ENCODE measurements at regions not wholly inside any gene's neighbourhood (a gene's known extent, or its start where the extent isn't known, plus 50 kb on each side); places are given as distances from the start of the nearest gene placed in this dataset.

DNA sequence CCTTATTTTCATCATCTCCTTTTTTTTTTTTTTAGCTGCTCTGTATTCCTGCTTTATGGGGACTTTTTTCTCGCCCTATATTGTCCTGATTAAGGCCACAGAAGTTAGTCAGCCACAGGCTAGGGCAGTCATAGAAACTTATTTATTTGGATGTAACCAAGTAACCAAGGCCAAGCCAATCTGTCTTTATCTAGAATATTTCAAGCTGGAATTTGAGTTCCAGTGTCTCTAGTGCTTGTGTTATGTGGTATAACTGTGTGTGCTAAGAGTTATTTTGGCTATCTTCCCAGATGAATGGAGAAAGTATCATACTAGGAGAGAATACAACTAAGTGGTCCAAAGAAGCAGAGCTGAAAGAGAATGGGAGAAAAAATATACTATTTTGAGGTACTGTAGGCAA is 751.5 kb downstream of the CBLN4 start:
- H2AFZ ChIP-seq: no peak overlapping the region
- no peaks in the 10 kb centered on the region for H4K20me1 ChIP-seq (ENCODE audit: insufficient read depth, poor library complexity, severe bottlenecking)
- H3K4me1 ChIP-seq (ENCODE audit: insufficient read depth): peaks cover 5% of the 10 kb centered on the region
- TF ChIP-seq EZH2phosphoT487 (IDR thresholded peaks at IDR 0.05; ENCODE audit: low read depth, severe bottlenecking, unreplicated experiment): no peak
- TF ChIP-seq EZH2 (IDR thresholded peaks at IDR 0.05; ENCODE audit: borderline replicate concordance): no peak
- TF ChIP-seq, protein P1, sequence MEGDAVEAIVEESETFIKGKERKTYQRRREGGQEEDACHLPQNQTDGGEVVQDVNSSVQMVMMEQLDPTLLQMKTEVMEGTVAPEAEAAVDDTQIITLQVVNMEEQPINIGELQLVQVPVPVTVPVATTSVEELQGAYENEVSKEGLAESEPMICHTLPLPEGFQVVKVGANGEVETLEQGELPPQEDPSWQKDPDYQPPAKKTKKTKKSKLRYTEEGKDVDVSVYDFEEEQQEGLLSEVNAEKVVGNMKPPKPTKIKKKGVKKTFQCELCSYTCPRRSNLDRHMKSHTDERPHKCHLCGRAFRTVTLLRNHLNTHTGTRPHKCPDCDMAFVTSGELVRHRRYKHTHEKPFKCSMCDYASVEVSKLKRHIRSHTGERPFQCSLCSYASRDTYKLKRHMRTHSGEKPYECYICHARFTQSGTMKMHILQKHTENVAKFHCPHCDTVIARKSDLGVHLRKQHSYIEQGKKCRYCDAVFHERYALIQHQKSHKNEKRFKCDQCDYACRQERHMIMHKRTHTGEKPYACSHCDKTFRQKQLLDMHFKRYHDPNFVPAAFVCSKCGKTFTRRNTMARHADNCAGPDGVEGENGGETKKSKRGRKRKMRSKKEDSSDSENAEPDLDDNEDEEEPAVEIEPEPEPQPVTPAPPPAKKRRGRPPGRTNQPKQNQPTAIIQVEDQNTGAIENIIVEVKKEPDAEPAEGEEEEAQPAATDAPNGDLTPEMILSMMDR (IDR thresholded peaks at IDR 0.05; ENCODE audit: poor library complexity): no peak
- H3K27ac ChIP-seq: no peak overlapping the region
- no peaks in the 10 kb centered on the region for H3K36me3 ChIP-seq (replicated peaks; ENCODE audit: insufficient read depth, low read depth)
- peak; percentile 30 for DNase-seq (ENCODE audit: low spot score)
- no peaks in the 10 kb centered on the region for H3K9me3 ChIP-seq (ENCODE audit: low read depth)
- H3K4me2 ChIP-seq: no peak overlapping the region
- H3K4me3 ChIP-seq: no peak overlapping the region
- no peaks in the 10 kb centered on the region for H3K27me3 ChIP-seq
- no peaks in the 10 kb centered on the region for H3K79me2 ChIP-seq
- no peaks in the 10 kb centered on the region for H3K9me2 ChIP-seq (replicated peaks; ENCODE audit: insufficient read depth)
- 65% methylated on average over 1 of the region's 1 CpG for WGBS (ENCODE audit: low lambda C conversion rate, missing lambda C conversion rate)

DNA sequence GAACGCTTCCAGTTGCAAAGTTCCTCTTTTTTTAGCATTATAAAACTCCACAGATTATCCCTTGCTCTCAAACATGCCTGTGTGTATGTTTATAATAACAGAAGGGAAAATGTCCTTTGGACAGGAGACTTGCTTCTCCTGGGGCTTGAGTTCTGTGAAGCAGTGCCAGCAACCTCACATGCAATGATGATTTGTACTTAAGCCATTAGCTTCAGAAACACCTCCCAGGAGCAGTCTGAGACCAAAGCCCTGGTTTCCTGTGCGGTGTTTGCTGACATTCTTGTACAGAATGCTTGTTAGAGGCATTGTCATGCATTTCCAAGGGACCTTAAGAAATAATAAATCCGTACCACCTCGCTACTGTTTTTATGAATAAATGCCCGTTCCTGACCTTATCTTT is 752.8 kb downstream of the CBLN4 start:
- no peaks in the 10 kb centered on the region for H3K9me3 ChIP-seq (ENCODE audit: low read depth)
- H3K36me3 ChIP-seq (replicated peaks; ENCODE audit: insufficient read depth, low read depth): no peaks in the 10 kb centered on the region
- WGBS (ENCODE audit: low lambda C conversion rate, missing lambda C conversion rate): 64% methylated on average over 5 of the region's 5 CpGs
- H3K27ac ChIP-seq: peak overlapping the region; percentile 14
- no peaks in the 10 kb centered on the region for H4K20me1 ChIP-seq (ENCODE audit: insufficient read depth, poor library complexity, severe bottlenecking)
- no peaks in the 10 kb centered on the region for H3K79me2 ChIP-seq
- H3K4me1 ChIP-seq (ENCODE audit: insufficient read depth): peaks cover 5% of the 10 kb centered on the region
- DNase-seq (ENCODE audit: low spot score): no peak
- no peak overlapping the region for H2AFZ ChIP-seq
- H3K4me3 ChIP-seq: no peak overlapping the region
- H3K4me2 ChIP-seq: peak overlapping the region; percentile 25
- H3K27me3 ChIP-seq: no peaks in the 10 kb centered on the region
- TF ChIP-seq EZH2phosphoT487 (IDR thresholded peaks at IDR 0.05; ENCODE audit: low read depth, severe bottlenecking, unreplicated experiment) (no peak), EZH2 (IDR thresholded peaks at IDR 0.05; ENCODE audit: borderline replicate concordance) (no peak)
- TF ChIP-seq, protein P1 (IDR thresholded peaks at IDR 0.05; ENCODE audit: poor library complexity): no peak
- no peaks in the 10 kb centered on the region for H3K9me2 ChIP-seq (replicated peaks; ENCODE audit: insufficient read depth)

DNA sequence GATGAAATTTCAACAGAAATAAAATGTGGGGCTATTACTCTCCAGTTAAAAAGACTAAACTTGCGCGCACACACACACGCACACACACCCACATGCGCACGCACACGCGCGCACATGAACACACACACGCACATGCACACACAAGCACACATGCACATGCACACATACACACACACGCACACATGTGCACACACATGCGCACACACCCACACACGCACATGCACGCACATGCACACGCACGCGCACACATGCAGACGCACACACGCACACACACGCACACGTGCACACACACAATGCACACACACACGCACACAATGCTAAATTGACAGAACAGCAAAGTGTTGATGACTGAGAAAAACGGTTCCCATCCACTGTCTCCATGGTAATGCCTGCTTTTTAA is 754.1 kb downstream of the CBLN4 start:
- H3K36me3 ChIP-seq (replicated peaks; ENCODE audit: insufficient read depth, low read depth): no peaks in the 10 kb centered on the region
- H3K4me3 ChIP-seq: no peak overlapping the region
- H4K20me1 ChIP-seq (ENCODE audit: insufficient read depth, poor library complexity, severe bottlenecking): no peaks in the 10 kb centered on the region
- no peaks in the 10 kb centered on the region for H3K27me3 ChIP-seq
- no peak overlapping the region for H3K4me2 ChIP-seq
- H3K4me1 ChIP-seq (ENCODE audit: insufficient read depth): peaks cover 5% of the 10 kb centered on the region
- no peaks in the 10 kb centered on the region for H3K79me2 ChIP-seq
- no peak overlapping the region for H3K27ac ChIP-seq
- no peak for DNase-seq (ENCODE audit: low spot score)
- 96% methylated on average over 21 of the region's 22 CpGs for WGBS (ENCODE audit: low lambda C conversion rate, missing lambda C conversion rate)
- H3K9me3 ChIP-seq (ENCODE audit: low read depth): no peaks in the 10 kb centered on the region
- H3K9me2 ChIP-seq (replicated peaks; ENCODE audit: insufficient read depth): no peaks in the 10 kb centered on the region
- TF ChIP-seq EZH2 (IDR thresholded peaks at IDR 0.05; ENCODE audit: borderline replicate concordance) (no peak), EZH2phosphoT487 (IDR thresholded peaks at IDR 0.05; ENCODE audit: low read depth, severe bottlenecking, unreplicated experiment) (no peak)
- TF ChIP-seq, protein P1 (IDR thresholded peaks at IDR 0.05; ENCODE audit: poor library complexity): no peak
- H2AFZ ChIP-seq: no peak overlapping the region

DNA sequence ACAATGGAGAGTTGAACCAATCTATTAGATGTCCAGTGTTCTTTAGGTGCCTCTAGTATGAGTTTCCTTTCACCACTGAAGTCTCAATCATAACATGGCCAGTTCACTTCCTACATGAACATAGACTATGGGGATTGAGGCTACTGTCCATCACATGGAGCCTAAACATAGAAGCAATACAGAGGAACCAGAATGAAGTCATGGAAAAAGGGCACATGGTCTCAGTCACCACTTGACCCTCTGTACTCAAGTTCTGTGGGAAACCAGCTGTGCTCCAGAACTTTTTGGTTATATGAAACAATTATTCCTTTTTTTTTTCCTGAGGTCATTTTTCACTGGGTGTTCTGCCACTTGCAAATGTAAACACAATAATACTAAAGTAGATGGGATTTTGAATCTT is 762.5 kb downstream of the CBLN4 start:
- DNase-seq (ENCODE audit: low spot score): no peak
- Histone ChIP-seq H2AFZ (no peak overlapping the region), H4K20me1 (ENCODE audit: insufficient read depth, poor library complexity, severe bottlenecking) (no peaks in the 10 kb centered on the region), H3K4me3 (no peak overlapping the region), H3K4me2 (no peak overlapping the region), H3K27ac (no peak overlapping the region), H3K36me3 (replicated peaks; ENCODE audit: insufficient read depth, low read depth) (no peaks in the 10 kb centered on the region), H3K9me3 (ENCODE audit: low read depth) (no peaks in the 10 kb centered on the region), H3K4me1 (ENCODE audit: insufficient read depth) (no peaks in the 10 kb centered on the region), H3K27me3 (no peaks in the 10 kb centered on the region), H3K9me2 (replicated peaks; ENCODE audit: insufficient read depth) (peaks cover 3% of the 10 kb centered on the region), H3K79me2 (no peaks in the 10 kb centered on the region)
- TF ChIP-seq, protein P1 (IDR thresholded peaks at IDR 0.05; ENCODE audit: poor library complexity): no peak
- TF ChIP-seq EZH2phosphoT487 (IDR thresholded peaks at IDR 0.05; ENCODE audit: low read depth, severe bottlenecking, unreplicated experiment): no peak
- no peak for TF ChIP-seq EZH2 (IDR thresholded peaks at IDR 0.05; ENCODE audit: borderline replicate concordance)
